HEK293 (cell line): ENCODE measurements at regions not wholly inside any gene's neighbourhood (a gene's known extent, or its start where the extent isn't known, plus 50 kb on each side); places are given as distances from the start of the nearest gene placed in this dataset.

Source experiments
- CTCF ChIA-PET: fragments of 350-600 bp; formaldehyde crosslinking; extraction: SDS; loops from one replicate; lab custom pipeline; 2021; ENCODE audit warnings: antibody characterized with exemption; lab: Yijun Ruan, JAX
- POLR2A ChIA-PET: fragments of 300-600 bp; formaldehyde crosslinking; extraction: SDS; loops from one replicate; lab custom pipeline; 2020; ENCODE audit warnings: antibody characterized with exemption, inconsistent platforms; lab: Yijun Ruan, JAX
- H3K27ac ChIP-seq: fragments of 200-500 bp; sonication (Bioruptor generic); 2 replicates; pipeline ENCODE4 v1.5.1; 2014; ENCODE audit warnings: low read depth, low read length, control low read depth, inconsistent platforms; ENCODE audit errors: extremely low read depth
- H3K36me3 ChIP-seq, 2 experiments: fragments of 200-500 bp in 1 of 2; sonication (Bioruptor generic) in 1 of 2; 1 replicate in 1 of 2; 2 replicates in 1 of 2; pipeline ENCODE4 v1.5.1; 2014 to 2017; ENCODE audit warnings: inconsistent platforms in 2 of 2, low read length in 2 of 2; ENCODE audit not compliant: control insufficient read depth in 2 of 2, insufficient read depth in 1 of 2
- H3K4me1 ChIP-seq: fragments of 200-500 bp; sonication (Bioruptor generic); 2 replicates; pipeline ENCODE4 v1.5.1; 2014; ENCODE audit warnings: mild to moderate bottlenecking, low read length, inconsistent platforms; ENCODE audit not compliant: control insufficient read depth, insufficient read depth
- H3K4me3 ChIP-seq: 2 replicates; pipeline ENCODE4 v1.5.1; 2011; ENCODE audit warnings: low read depth, mild to moderate bottlenecking, control low read depth, low read length, moderate library complexity
- H3K9me3 ChIP-seq: fragments of 200-500 bp; sonication (Bioruptor generic); 2 replicates; pipeline ENCODE4 v1.5.1; 2014; ENCODE audit warnings: low read depth, low read length, inconsistent platforms; ENCODE audit not compliant: control insufficient read depth, insufficient read depth
- HOXC10 ChIP-seq: sonication (generic); formaldehyde crosslinking; IDR thresholded peaks from 2 replicates; pipeline ENCODE4 v1.8.1; 2023; ENCODE audit warnings: mild to moderate bottlenecking, missing genetic modification reagents
- ZFP41 ChIP-seq: fragments of 450-650 bp; formaldehyde crosslinking; IDR thresholded peaks from 2 replicates; pipeline ENCODE4 v1.5.1; 2016; ENCODE audit warnings: missing biosample characterization, missing genetic modification characterization, borderline replicate concordance
- ZNF175 ChIP-seq: fragments of 450-650 bp; formaldehyde crosslinking; IDR thresholded peaks from 2 replicates; pipeline ENCODE4 v1.5.1; 2016; ENCODE audit warnings: missing biosample characterization, missing genetic modification characterization
- ZNF239 ChIP-seq: fragments of 450-650 bp; formaldehyde crosslinking; IDR thresholded peaks from 2 replicates; pipeline ENCODE4 v1.5.1; 2016; ENCODE audit warnings: missing biosample characterization, missing genetic modification characterization
- ZNF391 ChIP-seq: fragments of 450-650 bp; formaldehyde crosslinking; IDR thresholded peaks from 2 replicates; pipeline ENCODE4 v1.5.1; 2016; ENCODE audit warnings: low read depth, missing biosample characterization, missing genetic modification characterization, borderline replicate concordance
- ZNF521 ChIP-seq: fragments of 450-650 bp; formaldehyde crosslinking; IDR thresholded peaks from 2 replicates; pipeline ENCODE4 v1.5.1; 2017; ENCODE audit warnings: missing biosample characterization, mild to moderate bottlenecking, missing genetic modification characterization
- ZNF529 ChIP-seq: fragments of 450-650 bp; formaldehyde crosslinking; IDR thresholded peaks from 2 replicates; pipeline ENCODE4 v1.5.1; 2017; ENCODE audit warnings: missing genetic modification characterization, missing biosample characterization; ENCODE audit not compliant: insufficient replicate concordance
- ZNF561 ChIP-seq: fragments of 450-650 bp; IDR thresholded peaks from 2 replicates; pipeline ENCODE4 v1.5.1; 2018; ENCODE audit warnings: missing biosample characterization, missing genetic modification characterization, borderline replicate concordance
- ZNF580 ChIP-seq: fragments of 450-650 bp; formaldehyde crosslinking; IDR thresholded peaks from 2 replicates; pipeline ENCODE4 v1.5.1; 2016; ENCODE audit warnings: missing biosample characterization, missing genetic modification characterization
- ZNF654 ChIP-seq: fragments of 450-650 bp; formaldehyde crosslinking; IDR thresholded peaks from 2 replicates; pipeline ENCODE4 v1.5.1; 2016; ENCODE audit warnings: low read depth, missing biosample characterization, missing genetic modification characterization
- ZNF692 ChIP-seq: fragments of 450-650 bp; formaldehyde crosslinking; IDR thresholded peaks from 2 replicates; pipeline ENCODE4 v1.5.1; 2016; ENCODE audit warnings: missing biosample characterization, missing genetic modification characterization
- ZNF76 ChIP-seq: fragments of 450-650 bp; formaldehyde crosslinking; IDR thresholded peaks from 2 replicates; pipeline ENCODE4; 2016; ENCODE audit warnings: low read depth, missing biosample characterization, missing genetic modification characterization, borderline replicate concordance
- ZSCAN4 ChIP-seq: fragments of 450-650 bp; formaldehyde crosslinking; IDR thresholded peaks from 2 replicates; pipeline ENCODE4 v1.5.1; 2017; ENCODE audit warnings: missing biosample characterization, missing genetic modification characterization
- TF ChIP-seq, protein P1 (sequence below): fragments of 450-650 bp; formaldehyde crosslinking; IDR thresholded peaks from 2 replicates; pipeline ENCODE4 v1.5.1; 2016; ENCODE audit warnings: missing biosample characterization, missing genetic modification characterization
- TF ChIP-seq, protein P2 (sequence below): fragments of 450-650 bp; formaldehyde crosslinking; IDR thresholded peaks from 2 replicates; pipeline ENCODE4 v1.5.1; 2016; ENCODE audit warnings: missing biosample characterization, missing genetic modification characterization, borderline replicate concordance
- TF ChIP-seq, protein P3 (sequence below): fragments of 450-650 bp; formaldehyde crosslinking; IDR thresholded peaks from 2 replicates; pipeline ENCODE4 v1.5.1; 2017; ENCODE audit warnings: missing biosample characterization, missing genetic modification characterization
- TF ChIP-seq, protein P4 (sequence below): fragments of 450-650 bp; formaldehyde crosslinking; IDR thresholded peaks from 2 replicates; pipeline ENCODE4 v1.5.1; 2017; ENCODE audit warnings: missing biosample characterization, missing genetic modification characterization

DNA sequence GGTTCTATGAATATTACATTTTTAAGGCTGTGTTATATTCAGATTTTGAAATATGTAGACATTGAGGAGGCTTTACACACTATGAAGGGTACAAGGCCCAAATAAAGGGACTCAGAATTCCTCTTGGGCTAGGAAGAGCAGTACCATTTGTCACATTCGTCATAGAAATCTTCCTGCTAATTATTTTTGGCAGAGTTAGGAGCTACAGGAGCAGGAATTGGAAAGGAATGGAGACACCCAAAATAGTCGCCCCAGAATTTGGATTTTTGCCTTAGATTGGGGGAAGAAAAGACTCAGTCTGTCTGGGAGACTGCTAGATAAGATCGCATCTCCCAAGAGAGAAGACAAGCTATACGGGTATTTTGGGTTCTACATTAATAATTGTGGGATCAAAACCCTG, 176.4 kb upstream of the DACH1 start:
- no peaks in the 10 kb centered on the region for H3K9me3 ChIP-seq
- TF ChIP-seq, protein P1, sequence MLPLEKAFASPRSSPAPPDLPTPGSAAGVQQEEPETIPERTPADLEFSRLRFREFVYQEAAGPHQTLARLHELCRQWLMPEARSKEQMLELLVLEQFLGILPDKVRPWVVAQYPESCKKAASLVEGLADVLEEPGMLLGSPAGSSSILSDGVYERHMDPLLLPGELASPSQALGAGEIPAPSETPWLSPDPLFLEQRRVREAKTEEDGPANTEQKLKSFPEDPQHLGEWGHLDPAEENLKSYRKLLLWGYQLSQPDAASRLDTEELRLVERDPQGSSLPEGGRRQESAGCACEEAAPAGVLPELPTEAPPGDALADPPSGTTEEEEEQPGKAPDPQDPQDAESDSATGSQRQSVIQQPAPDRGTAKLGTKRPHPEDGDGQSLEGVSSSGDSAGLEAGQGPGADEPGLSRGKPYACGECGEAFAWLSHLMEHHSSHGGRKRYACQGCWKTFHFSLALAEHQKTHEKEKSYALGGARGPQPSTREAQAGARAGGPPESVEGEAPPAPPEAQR, result no peak
- TF ChIP-seq HOXC10 (CRISPR knock-in tag), result no peak
- no peak for TF ChIP-seq ZNF692 (tag by site-specific recombination)
- no peak for TF ChIP-seq ZNF391 (tag by site-specific recombination)
- no peak for TF ChIP-seq ZSCAN4 (tag by site-specific recombination)
- no peak for TF ChIP-seq ZNF654 (tag by site-specific recombination)
- no peak for TF ChIP-seq ZFP41 (tag by site-specific recombination)
- TF ChIP-seq, protein P2, sequence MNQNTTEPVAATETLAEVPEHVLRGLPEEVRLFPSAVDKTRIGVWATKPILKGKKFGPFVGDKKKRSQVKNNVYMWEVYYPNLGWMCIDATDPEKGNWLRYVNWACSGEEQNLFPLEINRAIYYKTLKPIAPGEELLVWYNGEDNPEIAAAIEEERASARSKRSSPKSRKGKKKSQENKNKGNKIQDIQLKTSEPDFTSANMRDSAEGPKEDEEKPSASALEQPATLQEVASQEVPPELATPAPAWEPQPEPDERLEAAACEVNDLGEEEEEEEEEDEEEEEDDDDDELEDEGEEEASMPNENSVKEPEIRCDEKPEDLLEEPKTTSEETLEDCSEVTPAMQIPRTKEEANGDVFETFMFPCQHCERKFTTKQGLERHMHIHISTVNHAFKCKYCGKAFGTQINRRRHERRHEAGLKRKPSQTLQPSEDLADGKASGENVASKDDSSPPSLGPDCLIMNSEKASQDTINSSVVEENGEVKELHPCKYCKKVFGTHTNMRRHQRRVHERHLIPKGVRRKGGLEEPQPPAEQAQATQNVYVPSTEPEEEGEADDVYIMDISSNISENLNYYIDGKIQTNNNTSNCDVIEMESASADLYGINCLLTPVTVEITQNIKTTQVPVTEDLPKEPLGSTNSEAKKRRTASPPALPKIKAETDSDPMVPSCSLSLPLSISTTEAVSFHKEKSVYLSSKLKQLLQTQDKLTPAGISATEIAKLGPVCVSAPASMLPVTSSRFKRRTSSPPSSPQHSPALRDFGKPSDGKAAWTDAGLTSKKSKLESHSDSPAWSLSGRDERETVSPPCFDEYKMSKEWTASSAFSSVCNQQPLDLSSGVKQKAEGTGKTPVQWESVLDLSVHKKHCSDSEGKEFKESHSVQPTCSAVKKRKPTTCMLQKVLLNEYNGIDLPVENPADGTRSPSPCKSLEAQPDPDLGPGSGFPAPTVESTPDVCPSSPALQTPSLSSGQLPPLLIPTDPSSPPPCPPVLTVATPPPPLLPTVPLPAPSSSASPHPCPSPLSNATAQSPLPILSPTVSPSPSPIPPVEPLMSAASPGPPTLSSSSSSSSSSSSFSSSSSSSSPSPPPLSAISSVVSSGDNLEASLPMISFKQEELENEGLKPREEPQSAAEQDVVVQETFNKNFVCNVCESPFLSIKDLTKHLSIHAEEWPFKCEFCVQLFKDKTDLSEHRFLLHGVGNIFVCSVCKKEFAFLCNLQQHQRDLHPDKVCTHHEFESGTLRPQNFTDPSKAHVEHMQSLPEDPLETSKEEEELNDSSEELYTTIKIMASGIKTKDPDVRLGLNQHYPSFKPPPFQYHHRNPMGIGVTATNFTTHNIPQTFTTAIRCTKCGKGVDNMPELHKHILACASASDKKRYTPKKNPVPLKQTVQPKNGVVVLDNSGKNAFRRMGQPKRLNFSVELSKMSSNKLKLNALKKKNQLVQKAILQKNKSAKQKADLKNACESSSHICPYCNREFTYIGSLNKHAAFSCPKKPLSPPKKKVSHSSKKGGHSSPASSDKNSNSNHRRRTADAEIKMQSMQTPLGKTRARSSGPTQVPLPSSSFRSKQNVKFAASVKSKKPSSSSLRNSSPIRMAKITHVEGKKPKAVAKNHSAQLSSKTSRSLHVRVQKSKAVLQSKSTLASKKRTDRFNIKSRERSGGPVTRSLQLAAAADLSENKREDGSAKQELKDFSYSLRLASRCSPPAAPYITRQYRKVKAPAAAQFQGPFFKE (tag by site-specific recombination), result no peak
- TF ChIP-seq, protein P3, sequence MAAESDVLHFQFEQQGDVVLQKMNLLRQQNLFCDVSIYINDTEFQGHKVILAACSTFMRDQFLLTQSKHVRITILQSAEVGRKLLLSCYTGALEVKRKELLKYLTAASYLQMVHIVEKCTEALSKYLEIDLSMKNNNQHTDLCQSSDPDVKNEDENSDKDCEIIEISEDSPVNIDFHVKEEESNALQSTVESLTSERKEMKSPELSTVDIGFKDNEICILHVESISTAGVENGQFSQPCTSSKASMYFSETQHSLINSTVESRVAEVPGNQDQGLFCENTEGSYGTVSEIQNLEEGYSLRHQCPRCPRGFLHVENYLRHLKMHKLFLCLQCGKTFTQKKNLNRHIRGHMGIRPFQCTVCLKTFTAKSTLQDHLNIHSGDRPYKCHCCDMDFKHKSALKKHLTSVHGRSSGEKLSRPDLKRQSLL (tag by site-specific recombination), result no peak
- TF ChIP-seq ZNF521 (tag by site-specific recombination), result no peak
- no peak for TF ChIP-seq ZNF76 (tag by site-specific recombination)
- no peak for TF ChIP-seq ZNF580
- TF ChIP-seq, protein P4, sequence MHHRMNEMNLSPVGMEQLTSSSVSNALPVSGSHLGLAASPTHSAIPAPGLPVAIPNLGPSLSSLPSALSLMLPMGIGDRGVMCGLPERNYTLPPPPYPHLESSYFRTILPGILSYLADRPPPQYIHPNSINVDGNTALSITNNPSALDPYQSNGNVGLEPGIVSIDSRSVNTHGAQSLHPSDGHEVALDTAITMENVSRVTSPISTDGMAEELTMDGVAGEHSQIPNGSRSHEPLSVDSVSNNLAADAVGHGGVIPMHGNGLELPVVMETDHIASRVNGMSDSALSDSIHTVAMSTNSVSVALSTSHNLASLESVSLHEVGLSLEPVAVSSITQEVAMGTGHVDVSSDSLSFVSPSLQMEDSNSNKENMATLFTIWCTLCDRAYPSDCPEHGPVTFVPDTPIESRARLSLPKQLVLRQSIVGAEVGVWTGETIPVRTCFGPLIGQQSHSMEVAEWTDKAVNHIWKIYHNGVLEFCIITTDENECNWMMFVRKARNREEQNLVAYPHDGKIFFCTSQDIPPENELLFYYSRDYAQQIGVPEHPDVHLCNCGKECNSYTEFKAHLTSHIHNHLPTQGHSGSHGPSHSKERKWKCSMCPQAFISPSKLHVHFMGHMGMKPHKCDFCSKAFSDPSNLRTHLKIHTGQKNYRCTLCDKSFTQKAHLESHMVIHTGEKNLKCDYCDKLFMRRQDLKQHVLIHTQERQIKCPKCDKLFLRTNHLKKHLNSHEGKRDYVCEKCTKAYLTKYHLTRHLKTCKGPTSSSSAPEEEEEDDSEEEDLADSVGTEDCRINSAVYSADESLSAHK, result no peak
- no peak for TF ChIP-seq ZNF175
- no peak for TF ChIP-seq ZNF239 (tag by site-specific recombination)
- TF ChIP-seq ZNF529 (tag by site-specific recombination), result no peak
- no peak for TF ChIP-seq ZNF561 (tag by site-specific recombination)
- no peaks in the 10 kb centered on the region for H3K36me3 ChIP-seq
- ChIA-PET CTCF (no interaction called here), POLR2A (no interaction called here)
- H3K4me1 ChIP-seq, result no peaks in the 10 kb centered on the region
- no peak overlapping the region for H3K4me3 ChIP-seq
- H3K27ac ChIP-seq, result no peak overlapping the region
